ENCODE measurements at regions not wholly inside any gene's neighbourhood (a gene's known extent, or its start where the extent isn't known, plus 50 kb on each side); places are given as distances from the start of the nearest gene placed in this dataset.

GRCh38 chr6:169854083-169854725 is 102.8 kb downstream of the ERMARD start:
- TF ChIP-seq, protein P1, sequence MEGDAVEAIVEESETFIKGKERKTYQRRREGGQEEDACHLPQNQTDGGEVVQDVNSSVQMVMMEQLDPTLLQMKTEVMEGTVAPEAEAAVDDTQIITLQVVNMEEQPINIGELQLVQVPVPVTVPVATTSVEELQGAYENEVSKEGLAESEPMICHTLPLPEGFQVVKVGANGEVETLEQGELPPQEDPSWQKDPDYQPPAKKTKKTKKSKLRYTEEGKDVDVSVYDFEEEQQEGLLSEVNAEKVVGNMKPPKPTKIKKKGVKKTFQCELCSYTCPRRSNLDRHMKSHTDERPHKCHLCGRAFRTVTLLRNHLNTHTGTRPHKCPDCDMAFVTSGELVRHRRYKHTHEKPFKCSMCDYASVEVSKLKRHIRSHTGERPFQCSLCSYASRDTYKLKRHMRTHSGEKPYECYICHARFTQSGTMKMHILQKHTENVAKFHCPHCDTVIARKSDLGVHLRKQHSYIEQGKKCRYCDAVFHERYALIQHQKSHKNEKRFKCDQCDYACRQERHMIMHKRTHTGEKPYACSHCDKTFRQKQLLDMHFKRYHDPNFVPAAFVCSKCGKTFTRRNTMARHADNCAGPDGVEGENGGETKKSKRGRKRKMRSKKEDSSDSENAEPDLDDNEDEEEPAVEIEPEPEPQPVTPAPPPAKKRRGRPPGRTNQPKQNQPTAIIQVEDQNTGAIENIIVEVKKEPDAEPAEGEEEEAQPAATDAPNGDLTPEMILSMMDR (conservative IDR thresholded peaks at IDR 0.05), result no peak
- H3K27ac ChIP-seq, result no peak overlapping the region

DNA sequence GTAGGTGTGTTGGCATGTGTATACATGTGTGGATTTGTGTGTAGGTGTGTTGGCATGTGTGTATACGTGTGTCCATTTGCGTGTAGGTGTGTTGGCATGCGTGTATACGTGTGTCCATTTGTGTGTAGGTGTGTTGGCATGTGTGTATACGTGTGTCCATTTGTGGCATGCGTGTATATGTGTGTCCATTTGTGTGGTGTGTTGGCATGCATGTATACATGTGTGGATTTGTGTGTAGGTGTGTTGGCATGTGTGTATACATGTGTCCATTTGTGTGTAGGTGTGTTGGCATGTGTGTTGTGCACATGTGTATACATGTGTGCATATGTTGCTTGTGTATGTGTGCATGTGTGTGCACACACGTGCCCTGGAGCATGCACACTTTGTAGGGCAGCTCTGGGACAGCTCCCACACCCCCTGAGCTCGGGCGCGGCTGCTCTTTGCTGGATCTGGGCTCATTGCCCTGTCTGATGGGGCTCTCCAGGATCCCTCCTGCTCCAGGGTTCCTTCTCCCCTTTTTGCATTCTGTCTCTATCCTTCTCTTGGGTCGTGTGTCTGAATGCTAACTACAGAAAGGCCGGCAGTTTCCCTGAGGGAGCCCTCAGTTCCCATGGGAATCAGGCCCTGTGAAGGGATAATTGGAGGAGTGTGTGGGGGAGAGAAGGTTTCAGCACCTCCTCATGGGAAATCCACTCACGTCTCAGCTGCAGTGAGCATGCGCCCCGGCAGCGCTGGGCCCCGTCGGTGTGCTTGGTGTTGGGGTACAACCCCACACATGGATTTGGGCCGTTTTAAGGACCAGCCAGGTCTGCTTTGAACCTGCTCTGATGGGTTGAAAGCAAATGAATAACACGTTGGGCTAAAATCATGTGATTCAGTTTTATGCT is 102.0 kb downstream of the ERMARD start:
- TF ChIP-seq, protein P1 (conservative IDR thresholded peaks at IDR 0.05), result no peak
- H3K27ac ChIP-seq, result no peak overlapping the region

DNA sequence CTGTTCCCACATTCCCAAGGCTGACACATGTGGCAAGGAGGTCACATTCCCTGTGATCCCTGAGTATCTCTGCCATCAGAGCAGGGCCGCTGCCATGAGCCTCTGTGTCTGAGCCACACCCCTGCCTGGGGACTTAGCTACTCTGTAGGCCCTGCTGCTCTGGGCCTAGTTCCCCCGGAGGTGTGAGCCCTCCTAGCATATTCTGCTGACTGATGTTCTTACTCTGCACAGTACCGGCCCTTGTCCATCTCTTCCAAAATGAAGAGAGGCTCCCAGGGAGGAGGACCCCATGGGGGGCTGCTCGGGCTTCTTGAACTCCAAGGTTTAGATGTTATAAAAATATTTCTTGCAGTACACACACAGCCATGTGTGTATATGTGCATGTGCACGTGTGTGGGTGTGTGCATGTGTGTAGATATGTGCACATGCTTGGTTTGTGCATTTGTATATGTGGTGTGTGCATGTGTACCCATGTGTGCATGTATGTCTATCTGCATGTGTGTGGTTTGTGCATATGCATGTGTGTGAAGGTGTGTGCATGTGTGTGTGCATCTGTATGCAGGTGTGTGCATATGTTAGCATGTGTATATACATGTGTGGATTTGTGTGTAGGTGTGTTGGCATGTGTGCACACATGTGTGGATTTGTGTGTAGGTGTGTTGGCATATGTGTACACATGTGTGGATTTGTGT is 101.2 kb downstream of the ERMARD start:
- TF ChIP-seq, protein P1 (conservative IDR thresholded peaks at IDR 0.05), result no peak
- no peak overlapping the region for H3K27ac ChIP-seq

GRCh38 chr6:169851641-169852503 is 100.5 kb downstream of the ERMARD start:
- no peak overlapping the region for H3K27ac ChIP-seq
- TF ChIP-seq, protein P1 (conservative IDR thresholded peaks at IDR 0.05), result no peak

DNA sequence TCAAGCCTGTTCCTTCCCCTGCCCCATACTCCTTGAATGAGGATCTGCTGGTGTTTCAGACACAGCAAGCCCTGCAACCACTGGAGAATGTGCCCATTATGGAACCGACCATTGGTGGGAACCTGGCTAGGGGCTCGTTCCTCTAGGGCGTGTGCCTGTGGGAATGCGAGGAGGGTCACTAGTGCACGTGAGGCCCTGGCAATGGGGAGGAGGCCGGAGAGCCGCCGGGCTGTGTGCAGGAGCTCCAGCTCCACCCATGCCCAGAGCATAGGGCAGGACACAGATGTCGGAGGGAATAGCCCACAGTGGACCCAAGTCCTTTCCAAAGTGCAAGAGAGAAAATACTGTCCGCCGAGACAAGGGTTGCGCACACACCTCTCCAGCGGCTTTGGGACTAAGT is 99.3 kb downstream of the ERMARD start:
- no peak overlapping the region for H3K27ac ChIP-seq
- TF ChIP-seq, protein P1 (conservative IDR thresholded peaks at IDR 0.05), result no peak

- no peak overlapping the region for H3K27ac ChIP-seq
- TF ChIP-seq, protein P1 (conservative IDR thresholded peaks at IDR 0.05), result no peak
Observed at GRCh38 chr6:169850154-169850553, 98.7 kb downstream of the ERMARD start.
